ENCODE measurements at regions not wholly inside any gene's neighbourhood (a gene's known extent, or its start where the extent isn't known, plus 50 kb on each side); places are given as distances from the start of the nearest gene placed in this dataset.

GRCh38 chr14:25237845-25238244, 187.9 kb upstream of the STXBP6 start:
- no peak for TF ChIP-seq USF1 (IDR thresholded peaks at IDR 0.05)
- TF ChIP-seq, protein P1, sequence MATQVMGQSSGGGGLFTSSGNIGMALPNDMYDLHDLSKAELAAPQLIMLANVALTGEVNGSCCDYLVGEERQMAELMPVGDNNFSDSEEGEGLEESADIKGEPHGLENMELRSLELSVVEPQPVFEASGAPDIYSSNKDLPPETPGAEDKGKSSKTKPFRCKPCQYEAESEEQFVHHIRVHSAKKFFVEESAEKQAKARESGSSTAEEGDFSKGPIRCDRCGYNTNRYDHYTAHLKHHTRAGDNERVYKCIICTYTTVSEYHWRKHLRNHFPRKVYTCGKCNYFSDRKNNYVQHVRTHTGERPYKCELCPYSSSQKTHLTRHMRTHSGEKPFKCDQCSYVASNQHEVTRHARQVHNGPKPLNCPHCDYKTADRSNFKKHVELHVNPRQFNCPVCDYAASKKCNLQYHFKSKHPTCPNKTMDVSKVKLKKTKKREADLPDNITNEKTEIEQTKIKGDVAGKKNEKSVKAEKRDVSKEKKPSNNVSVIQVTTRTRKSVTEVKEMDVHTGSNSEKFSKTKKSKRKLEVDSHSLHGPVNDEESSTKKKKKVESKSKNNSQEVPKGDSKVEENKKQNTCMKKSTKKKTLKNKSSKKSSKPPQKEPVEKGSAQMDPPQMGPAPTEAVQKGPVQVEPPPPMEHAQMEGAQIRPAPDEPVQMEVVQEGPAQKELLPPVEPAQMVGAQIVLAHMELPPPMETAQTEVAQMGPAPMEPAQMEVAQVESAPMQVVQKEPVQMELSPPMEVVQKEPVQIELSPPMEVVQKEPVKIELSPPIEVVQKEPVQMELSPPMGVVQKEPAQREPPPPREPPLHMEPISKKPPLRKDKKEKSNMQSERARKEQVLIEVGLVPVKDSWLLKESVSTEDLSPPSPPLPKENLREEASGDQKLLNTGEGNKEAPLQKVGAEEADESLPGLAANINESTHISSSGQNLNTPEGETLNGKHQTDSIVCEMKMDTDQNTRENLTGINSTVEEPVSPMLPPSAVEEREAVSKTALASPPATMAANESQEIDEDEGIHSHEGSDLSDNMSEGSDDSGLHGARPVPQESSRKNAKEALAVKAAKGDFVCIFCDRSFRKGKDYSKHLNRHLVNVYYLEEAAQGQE (IDR thresholded peaks at IDR 0.05; ENCODE audit: low read depth) = no peak
- TF ChIP-seq EP300 (IDR thresholded peaks at IDR 0.05; ENCODE audit: borderline replicate concordance) = no peak
- TF ChIP-seq RAD21 (IDR thresholded peaks at IDR 0.05; ENCODE audit: low read depth) = peak; percentile 80
- no peak for TF ChIP-seq CEBPB (IDR thresholded peaks at IDR 0.05)
- no peak for TF ChIP-seq FOXM1 (IDR thresholded peaks at IDR 0.05; ENCODE audit: borderline replicate concordance, low read depth)
- no peak for TF ChIP-seq TAF1 (IDR thresholded peaks at IDR 0.05; ENCODE audit: low read depth)
- no peak for TF ChIP-seq NFIC (IDR thresholded peaks at IDR 0.05)
- TF ChIP-seq, protein P2, sequence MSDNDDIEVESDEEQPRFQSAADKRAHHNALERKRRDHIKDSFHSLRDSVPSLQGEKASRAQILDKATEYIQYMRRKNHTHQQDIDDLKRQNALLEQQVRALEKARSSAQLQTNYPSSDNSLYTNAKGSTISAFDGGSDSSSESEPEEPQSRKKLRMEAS (IDR thresholded peaks at IDR 0.05) = no peak
- TF ChIP-seq YY1 (IDR thresholded peaks at IDR 0.05; ENCODE audit: low read depth) = no peak
- TF ChIP-seq TCF12 (IDR thresholded peaks at IDR 0.05; ENCODE audit: low read depth) = no peak
